ENCODE measurements at regions not wholly inside any gene's neighbourhood (a gene's known extent, or its start where the extent isn't known, plus 50 kb on each side); places are given as distances from the start of the nearest gene placed in this dataset.

- no peak overlapping the region for H3K27ac Mint-ChIP-seq
- H3K4me3 Mint-ChIP-seq: no peak overlapping the region
- peaks cover 18% of the 10 kb centered on the region for H3K27me3 Mint-ChIP-seq
- no peak for DNase-seq (ENCODE audit: low spot score in 2 of 2)
- ATAC-seq (ENCODE audit: low read depth): no peak
- H3K36me3 Mint-ChIP-seq: no peaks in the 10 kb centered on the region
- no peaks in the 10 kb centered on the region for H3K9me3 Mint-ChIP-seq
- no peaks in the 10 kb centered on the region for H3K4me1 Mint-ChIP-seq
These were observed 176.3 kb downstream of the MACROH2A1 start for GRCh38 chr5:135222771-135223170.

- H3K4me3 Mint-ChIP-seq: no peak overlapping the region
- no peaks in the 10 kb centered on the region for H3K9me3 Mint-ChIP-seq
- DNase-seq (ENCODE audit: low spot score in 2 of 2) (no peak), ATAC-seq (ENCODE audit: low read depth) (no peak)
- no peaks in the 10 kb centered on the region for H3K36me3 Mint-ChIP-seq
- H3K27ac Mint-ChIP-seq: no peak overlapping the region
- H3K27me3 Mint-ChIP-seq: peaks cover 14% of the 10 kb centered on the region
- no peaks in the 10 kb centered on the region for H3K4me1 Mint-ChIP-seq
These were observed 176.8 kb downstream of the MACROH2A1 start for GRCh38 chr5:135222171-135222681.

GRCh38 chr5:135221696-135222095 lies 177.3 kb downstream of the MACROH2A1 start:
- DNase-seq (ENCODE audit: low spot score in 2 of 2) (no peak), ATAC-seq (ENCODE audit: low read depth) (no peak)
- Mint-ChIP-seq H3K27ac (no peak overlapping the region), H3K36me3 (no peaks in the 10 kb centered on the region), H3K9me3 (no peaks in the 10 kb centered on the region), H3K27me3 (peaks cover 14% of the 10 kb centered on the region), H3K4me3 (no peak overlapping the region), H3K4me1 (no peaks in the 10 kb centered on the region)

GRCh38 chr5:135221187-135221473 lies 177.9 kb downstream of the MACROH2A1 start:
- no peaks in the 10 kb centered on the region for H3K36me3 Mint-ChIP-seq
- no peaks in the 10 kb centered on the region for H3K4me1 Mint-ChIP-seq
- no peak overlapping the region for H3K4me3 Mint-ChIP-seq
- no peak for ATAC-seq (ENCODE audit: low read depth)
- H3K27me3 Mint-ChIP-seq: peaks cover 15% of the 10 kb centered on the region
- no peaks in the 10 kb centered on the region for H3K9me3 Mint-ChIP-seq
- no peak for DNase-seq (ENCODE audit: low spot score in 2 of 2)
- no peak overlapping the region for H3K27ac Mint-ChIP-seq

GRCh38 chr5:135220394-135221186 lies 178.4 kb downstream of the MACROH2A1 start:
- Mint-ChIP-seq H3K27ac (no peak overlapping the region), H3K4me3 (no peak overlapping the region), H3K9me3 (no peaks in the 10 kb centered on the region), H3K36me3 (no peaks in the 10 kb centered on the region), H3K27me3 (peaks cover 20% of the 10 kb centered on the region), H3K4me1 (no peaks in the 10 kb centered on the region)
- ATAC-seq (ENCODE audit: low read depth): no peak
- no peak for DNase-seq (ENCODE audit: low spot score in 2 of 2)

- no peaks in the 10 kb centered on the region for H3K36me3 Mint-ChIP-seq
- H3K27ac Mint-ChIP-seq: no peak overlapping the region
- DNase-seq (ENCODE audit: low spot score in 2 of 2): no peak
- no peak for ATAC-seq (ENCODE audit: low read depth)
- no peaks in the 10 kb centered on the region for H3K4me1 Mint-ChIP-seq
- peaks cover 19% of the 10 kb centered on the region for H3K27me3 Mint-ChIP-seq
- H3K9me3 Mint-ChIP-seq: no peaks in the 10 kb centered on the region
- H3K4me3 Mint-ChIP-seq: no peak overlapping the region
These were observed 179.2 kb downstream of the MACROH2A1 start for GRCh38 chr5:135219868-135220267.

- Mint-ChIP-seq H3K27ac (no peak overlapping the region), H3K36me3 (no peaks in the 10 kb centered on the region), H3K4me1 (no peaks in the 10 kb centered on the region), H3K4me3 (no peak overlapping the region), H3K27me3 (peaks cover 17% of the 10 kb centered on the region), H3K9me3 (no peaks in the 10 kb centered on the region)
- ATAC-seq (ENCODE audit: low read depth) (no peak), DNase-seq (ENCODE audit: low spot score in 2 of 2) (no peak)
These were observed 180.1 kb downstream of the MACROH2A1 start for GRCh38 chr5:135218790-135219568.

- ATAC-seq (ENCODE audit: low read depth): no peak
- no peak for DNase-seq (ENCODE audit: low spot score in 2 of 2)
- Mint-ChIP-seq H3K4me1 (no peaks in the 10 kb centered on the region), H3K4me3 (no peak overlapping the region), H3K9me3 (no peaks in the 10 kb centered on the region), H3K36me3 (no peaks in the 10 kb centered on the region), H3K27me3 (peaks cover 13% of the 10 kb centered on the region), H3K27ac (no peak overlapping the region)
These were observed 180.6 kb downstream of the MACROH2A1 start for GRCh38 chr5:135218486-135218755.

GRCh38 chr5:135217669-135218485 lies 181.2 kb downstream of the MACROH2A1 start:
- Mint-ChIP-seq H3K36me3 (no peaks in the 10 kb centered on the region), H3K27ac (no peak overlapping the region), H3K4me3 (no peak overlapping the region)

GRCh38 chr5:135216471-135217343 lies 182.3 kb downstream of the MACROH2A1 start:
- Mint-ChIP-seq H3K9me3 (no peaks in the 10 kb centered on the region), H3K36me3 (no peaks in the 10 kb centered on the region), H3K27me3 (peaks cover 10% of the 10 kb centered on the region), H3K4me1 (no peaks in the 10 kb centered on the region), H3K4me3 (no peak overlapping the region), H3K27ac (no peak overlapping the region)
- DNase-seq (ENCODE audit: low spot score in 2 of 2) (no peak), ATAC-seq (ENCODE audit: low read depth) (no peak)

More at GRCh38 chr5:135217669-135218485, 181.2 kb downstream of the MACROH2A1 start:
- H3K4me1 Mint-ChIP-seq: no peaks in the 10 kb centered on the region
- H3K27me3 Mint-ChIP-seq: peaks cover 10% of the 10 kb centered on the region
- ATAC-seq (ENCODE audit: low read depth) (no peak), DNase-seq (ENCODE audit: low spot score in 2 of 2) (no peak)
- no peaks in the 10 kb centered on the region for H3K9me3 Mint-ChIP-seq

- peaks cover 10% of the 10 kb centered on the region for H3K27me3 Mint-ChIP-seq
- H3K4me3 Mint-ChIP-seq: no peak overlapping the region
- no peak overlapping the region for H3K27ac Mint-ChIP-seq
- H3K9me3 Mint-ChIP-seq: no peaks in the 10 kb centered on the region
- H3K36me3 Mint-ChIP-seq: no peaks in the 10 kb centered on the region
- ATAC-seq (ENCODE audit: low read depth) (no peak), DNase-seq (ENCODE audit: low spot score in 2 of 2) (no peak)
- no peaks in the 10 kb centered on the region for H3K4me1 Mint-ChIP-seq
These were observed 181.8 kb upstream of the PITX1 start for GRCh38 chr5:135215617-135216470.

GRCh38 chr5:135214897-135215616 lies 181.0 kb upstream of the PITX1 start:
- no peak for ATAC-seq (ENCODE audit: low read depth)
- H3K36me3 Mint-ChIP-seq: no peaks in the 10 kb centered on the region
- no peak overlapping the region for H3K4me3 Mint-ChIP-seq
- peaks cover 13% of the 10 kb centered on the region for H3K27me3 Mint-ChIP-seq
- H3K9me3 Mint-ChIP-seq: no peaks in the 10 kb centered on the region
- DNase-seq (ENCODE audit: low spot score in 2 of 2): no peak
- no peaks in the 10 kb centered on the region for H3K4me1 Mint-ChIP-seq
- no peak overlapping the region for H3K27ac Mint-ChIP-seq
